GM19395 (cell line): ENCODE measurements at regions not wholly inside any gene's neighbourhood (a gene's known extent, or its start where the extent isn't known, plus 50 kb on each side); places are given as distances from the start of the nearest gene placed in this dataset.

Experiments used
- ATAC-seq: cut with Tn5 transposase; IDR thresholded peaks from one replicate; pipeline ENCODE4 v1.9.1; 2021; ENCODE audit warnings: mild to moderate bottlenecking, moderate library complexity; ENCODE audit not compliant: unreplicated experiment

DNA sequence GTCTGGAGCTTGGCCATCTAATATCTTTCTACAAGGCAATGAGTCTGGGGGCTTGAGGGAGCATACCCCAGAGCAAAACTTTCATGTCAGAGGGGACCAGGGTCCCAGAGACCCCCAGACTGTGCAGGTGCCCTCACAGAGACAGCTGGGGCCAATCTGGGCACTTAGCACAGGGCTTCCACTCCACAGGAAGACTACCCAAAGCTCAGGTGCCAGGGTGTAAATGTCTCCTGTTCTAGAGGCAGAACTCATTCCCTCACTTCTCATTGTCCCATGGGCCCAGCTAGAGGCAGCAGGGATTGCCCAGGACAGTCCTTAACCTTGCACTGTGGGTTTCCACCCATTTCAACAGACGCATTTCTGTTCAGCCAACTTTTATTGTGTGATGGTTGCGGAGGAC is 246.9 kb downstream of the ACTR3B start:
- no peak for ATAC-seq

DNA sequence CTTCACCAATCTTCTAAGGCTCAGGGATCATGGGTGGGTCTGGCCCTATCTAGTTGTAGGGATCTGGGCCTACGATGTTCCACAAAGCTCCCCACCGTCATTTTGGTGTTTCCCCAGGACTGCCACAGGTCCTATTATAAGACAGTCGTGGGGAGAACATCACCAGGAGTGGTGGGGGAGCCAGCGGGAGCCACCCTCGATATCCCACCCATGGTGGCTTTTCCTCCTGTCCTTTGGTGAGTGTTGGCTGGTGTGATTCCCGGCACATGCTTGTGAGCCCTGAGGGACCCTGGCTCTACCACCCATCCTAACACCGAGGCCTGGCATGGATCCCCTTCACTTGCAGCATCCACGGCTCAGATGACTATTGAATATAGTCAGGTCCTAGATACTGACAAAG is 247.4 kb downstream of the ACTR3B start:
- ATAC-seq: no peak

DNA sequence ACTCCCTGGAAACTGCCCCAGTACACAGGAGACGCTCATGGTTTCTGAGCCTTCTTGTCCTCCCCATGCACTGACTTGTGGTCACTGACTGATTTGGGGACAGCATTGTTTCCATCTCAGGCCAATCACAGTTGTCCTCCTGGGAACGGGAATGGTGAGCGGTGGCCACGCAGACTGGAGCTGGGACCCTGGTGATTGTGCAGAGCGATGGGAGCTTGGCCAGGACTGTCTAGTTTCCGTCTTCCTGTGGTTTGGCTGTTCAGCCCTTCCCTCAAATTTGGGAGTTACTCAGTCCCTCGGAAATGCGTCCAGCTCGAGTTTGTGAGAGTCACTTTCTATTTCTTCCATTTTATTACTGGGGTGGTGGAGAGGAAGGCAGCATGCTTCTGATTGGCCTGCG is 250.9 kb downstream of the ACTR3B start:
- no peak for ATAC-seq

DNA sequence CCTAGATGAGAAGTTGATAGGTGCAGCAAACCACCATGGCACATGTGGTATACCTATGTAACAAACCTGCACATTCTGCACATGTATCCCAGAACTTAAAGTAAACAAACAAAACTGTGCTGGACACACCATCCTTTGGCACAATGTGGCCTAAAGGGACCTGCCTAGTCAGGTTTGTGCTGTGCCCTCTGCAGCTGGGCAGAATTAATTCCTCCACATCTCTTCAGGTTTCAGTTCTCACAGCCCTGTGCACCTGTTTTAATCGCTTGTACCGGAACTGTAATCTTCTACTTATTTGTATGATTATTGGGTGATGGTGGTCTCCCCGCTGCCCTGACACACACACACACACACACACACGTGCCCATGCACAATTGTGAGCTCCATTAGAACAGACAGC is 252.7 kb downstream of the ACTR3B start:
- ATAC-seq: no peak

- ATAC-seq: no peak
Measured at GRCh38 chr7:153017223-153017622, 257.7 kb downstream of the ACTR3B start.

GRCh38 chr7:153021542-153021941 is 262.0 kb downstream of the ACTR3B start:
- no peak for ATAC-seq

DNA sequence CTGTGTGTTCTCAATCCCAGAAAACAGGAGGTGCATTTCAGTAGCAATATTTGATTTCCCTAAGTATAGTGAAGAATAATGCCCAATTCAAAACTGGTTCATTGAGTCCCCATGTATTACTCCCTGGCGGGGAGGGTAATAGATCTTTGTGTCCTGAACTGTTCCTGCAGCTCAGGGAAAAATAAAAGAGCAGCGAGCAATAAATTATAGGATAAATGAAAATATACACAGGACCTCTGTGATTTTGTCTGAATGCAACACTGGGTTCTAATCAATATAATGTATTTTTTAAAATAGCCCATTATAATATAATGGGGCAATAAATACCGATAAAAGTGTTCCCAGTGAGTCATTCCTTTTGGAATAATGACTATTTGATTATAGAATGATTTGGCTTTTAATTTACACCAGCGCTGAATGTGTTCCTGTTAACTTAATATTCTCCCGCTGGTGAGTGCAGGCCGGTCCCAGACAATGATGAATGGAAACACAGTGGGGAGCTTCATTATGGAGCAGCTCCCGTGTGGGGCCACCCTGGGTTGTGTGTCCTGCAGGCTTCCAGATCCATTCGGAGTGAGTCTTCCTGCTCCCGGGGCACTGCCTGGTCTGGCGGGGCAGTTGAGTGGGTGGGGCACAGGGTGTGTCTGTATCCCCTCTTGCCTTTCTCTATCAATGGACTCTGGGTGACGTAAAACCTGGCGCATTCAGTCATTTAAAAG is 263.1 kb downstream of the ACTR3B start:
- ATAC-seq: no peak

GRCh38 chr7:153023194-153023592 is 263.6 kb downstream of the ACTR3B start:
- ATAC-seq: no peak

DNA sequence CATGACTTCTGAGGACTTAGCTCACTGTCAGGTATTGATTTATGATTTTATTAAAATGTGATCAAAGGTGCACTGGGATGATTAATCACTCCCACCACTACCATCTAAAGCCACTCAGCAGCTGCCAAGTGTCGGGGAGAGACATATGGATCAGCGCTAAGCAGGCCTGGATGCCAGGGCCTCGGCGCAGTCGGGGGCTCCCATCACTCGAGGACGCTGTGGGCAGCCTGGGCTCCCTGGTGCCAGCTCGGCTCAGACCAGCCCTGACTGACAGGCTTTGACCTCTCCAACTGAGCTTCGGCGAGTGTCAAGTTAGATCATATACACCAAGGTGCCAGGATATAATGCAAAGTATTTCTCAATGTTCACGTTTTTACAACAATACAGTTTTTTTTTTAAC is 267.7 kb downstream of the ACTR3B start:
- no peak for ATAC-seq

DNA sequence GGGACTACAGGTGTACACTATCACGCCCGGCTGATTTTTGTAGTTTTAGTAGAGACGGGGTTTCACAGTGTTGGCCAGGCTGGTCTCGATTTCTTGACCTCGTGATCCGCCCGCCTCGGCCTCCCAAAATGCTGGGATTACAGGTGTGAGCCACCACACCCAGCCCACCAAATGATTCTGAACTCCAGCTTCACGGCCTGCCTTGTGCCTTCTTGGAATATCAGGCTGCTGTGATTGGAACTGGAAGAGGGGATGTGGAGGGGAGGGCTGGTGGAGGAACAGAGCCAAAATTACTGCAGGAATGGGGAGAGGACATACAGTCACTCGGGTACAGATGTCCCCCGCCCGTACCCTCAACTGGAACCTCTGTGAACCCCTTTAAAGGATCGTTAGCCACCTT is 268.4 kb downstream of the ACTR3B start:
- ATAC-seq: no peak

- no peak for ATAC-seq
Measured at GRCh38 chr7:153030976-153031375, 271.4 kb downstream of the ACTR3B start.

DNA sequence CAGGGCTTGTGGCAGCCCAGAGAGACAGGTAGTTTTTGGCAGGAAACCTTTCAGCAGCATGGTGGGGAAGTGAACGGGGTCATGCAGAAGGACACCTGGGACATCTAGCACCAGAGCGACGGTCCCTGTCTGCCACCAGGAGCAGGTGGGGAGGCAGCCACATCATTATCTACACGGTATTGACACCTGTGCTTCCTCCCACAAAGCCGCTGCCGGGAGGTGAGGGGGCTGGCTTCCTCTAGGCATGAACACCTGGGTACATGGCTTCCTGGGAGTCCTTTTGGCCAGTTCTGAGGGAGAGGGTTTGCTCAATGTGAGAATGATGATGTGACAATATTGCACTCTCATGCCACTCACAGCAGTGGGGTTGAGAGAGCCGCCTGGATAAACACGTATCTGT is 275.2 kb downstream of the ACTR3B start:
- no peak for ATAC-seq

DNA sequence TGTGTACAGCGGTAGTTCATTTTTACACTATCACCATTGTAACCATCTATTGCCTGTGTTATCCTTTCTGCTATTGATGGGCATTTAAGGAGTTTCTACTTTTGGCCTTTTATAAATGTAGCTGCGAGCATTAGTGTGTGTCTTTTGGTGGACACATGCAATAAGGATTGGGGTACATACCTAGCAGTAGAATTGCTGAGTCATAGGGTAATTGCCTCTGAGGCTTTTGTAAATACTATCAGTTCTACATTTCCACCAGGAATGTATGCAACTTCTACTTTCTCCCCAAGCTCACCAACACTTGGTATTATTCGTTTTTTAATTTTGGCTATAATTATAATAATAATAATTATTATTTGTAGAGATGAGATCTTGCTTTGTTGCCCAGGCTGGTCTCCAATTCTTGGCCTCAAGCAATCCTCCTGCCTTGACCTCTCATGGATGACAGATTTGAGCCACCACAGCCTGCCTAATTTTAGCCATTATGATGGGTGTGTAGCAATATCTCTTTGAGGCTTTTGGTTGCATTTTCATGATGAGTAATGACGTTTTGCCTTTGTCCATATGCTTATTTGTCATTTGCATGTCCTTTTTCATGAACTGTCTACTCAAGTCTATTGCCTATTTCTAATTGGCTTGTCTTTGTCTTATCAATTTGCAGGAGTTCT is 277.0 kb downstream of the ACTR3B start:
- ATAC-seq: no peak

DNA sequence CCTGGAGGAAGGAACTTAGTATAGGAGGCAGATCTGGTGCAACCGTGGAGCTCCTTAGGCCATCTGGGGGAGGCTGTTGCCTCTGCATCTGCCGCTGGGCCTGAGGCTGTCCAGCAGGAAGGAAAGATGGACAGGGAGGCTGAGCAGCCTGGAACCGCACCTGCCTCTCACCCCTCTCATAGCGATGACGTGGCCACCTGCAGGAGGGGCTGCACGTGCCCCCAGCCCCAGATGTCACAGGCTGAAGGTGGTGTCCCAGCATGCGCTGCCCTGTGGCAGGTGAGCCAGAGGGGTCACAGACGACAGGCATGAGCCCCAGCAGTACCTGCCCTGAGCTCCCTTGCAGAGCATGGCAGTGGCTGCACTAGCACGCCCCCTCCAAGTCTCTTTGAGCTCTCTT is 283.9 kb downstream of the ACTR3B start:
- ATAC-seq: no peak

DNA sequence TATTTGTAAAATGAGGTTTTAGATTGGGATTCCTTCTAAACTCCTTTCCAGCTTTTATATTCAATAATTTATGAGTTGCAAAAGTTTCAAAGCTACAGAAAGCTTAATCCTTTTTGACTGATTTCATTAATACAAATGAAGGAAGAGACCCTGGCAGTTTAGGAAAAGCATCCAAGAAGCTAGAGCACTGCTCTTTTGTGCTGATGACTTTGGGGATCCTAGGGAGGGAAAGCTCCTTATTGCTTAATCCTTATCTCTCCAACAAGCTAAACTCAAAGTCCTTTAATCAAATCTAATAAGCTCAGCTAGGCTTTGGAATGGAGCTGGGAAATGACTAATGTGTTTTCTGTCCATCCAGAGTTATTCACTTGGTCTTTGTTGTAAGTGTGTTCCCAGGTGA is 285.4 kb downstream of the ACTR3B start:
- ATAC-seq: no peak

- no peak for ATAC-seq
Measured at GRCh38 chr7:153047079-153047959, 287.8 kb downstream of the ACTR3B start.

DNA sequence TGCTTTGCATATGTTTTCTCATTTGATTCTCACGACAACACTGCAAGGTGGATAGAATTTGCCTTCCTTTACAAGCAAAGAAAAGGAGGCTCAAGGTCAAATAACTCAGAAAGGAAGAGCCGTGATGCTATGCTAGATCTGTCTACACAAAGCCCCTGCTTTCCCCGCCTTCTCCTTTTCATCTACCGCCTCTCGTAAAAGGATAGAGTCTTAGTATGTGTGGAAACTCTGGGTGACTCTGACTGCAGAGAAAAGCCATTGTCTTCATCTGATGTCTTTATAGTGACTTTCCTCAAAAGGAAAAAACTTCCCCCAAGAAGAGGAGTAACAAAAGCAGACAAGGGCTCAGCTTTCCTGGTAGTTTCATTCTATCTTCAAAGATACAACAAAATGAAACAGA is 292.7 kb downstream of the ACTR3B start:
- no peak for ATAC-seq

- no peak for ATAC-seq
Measured at GRCh38 chr7:153061910-153062528, 302.5 kb downstream of the ACTR3B start.

- ATAC-seq: no peak
Measured at GRCh38 chr7:153065051-153065450, 305.5 kb downstream of the ACTR3B start.

DNA sequence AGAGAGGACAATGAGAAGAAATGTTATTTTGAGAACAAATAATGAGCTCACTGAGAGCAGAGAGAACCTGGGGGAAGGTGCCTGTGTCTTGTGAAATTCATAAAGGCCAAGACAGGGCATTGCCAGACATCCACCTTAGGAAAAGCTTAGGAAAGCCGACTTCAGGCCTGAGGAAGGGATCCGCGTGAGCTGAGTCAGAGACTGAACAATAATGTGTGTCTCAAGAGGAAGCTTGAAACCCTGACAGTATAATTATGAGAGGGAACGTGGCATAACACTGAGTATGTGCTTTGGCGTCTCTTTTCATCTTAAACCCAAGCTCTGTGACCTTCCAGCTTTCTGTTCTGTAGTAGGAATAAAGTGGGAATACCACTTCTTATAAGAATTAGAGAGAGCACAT is 307.2 kb downstream of the ACTR3B start:
- ATAC-seq: no peak

DNA sequence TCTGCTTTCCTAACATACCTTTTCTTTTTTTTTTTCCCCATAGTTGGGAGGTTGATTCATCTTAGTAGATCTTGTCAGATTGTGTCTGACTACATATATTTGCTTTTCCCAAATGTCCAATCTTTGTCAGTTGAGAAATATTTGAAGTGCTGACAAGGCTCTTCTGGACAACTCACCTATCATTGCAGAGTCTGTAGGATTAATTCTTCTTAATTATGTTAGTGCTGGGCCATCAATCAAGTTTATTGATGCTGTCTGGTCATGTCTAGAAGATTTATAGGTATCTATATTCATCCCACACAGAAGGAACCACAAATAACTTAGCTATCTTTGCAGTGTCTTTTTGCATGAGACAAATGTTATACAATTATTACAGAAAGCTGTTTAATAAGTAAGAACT is 310.6 kb downstream of the ACTR3B start:
- ATAC-seq: no peak
